GOT3 (cell line): ENCODE measurements at regions not wholly inside any gene's neighbourhood (a gene's known extent, or its start where the extent isn't known, plus 50 kb on each side); places are given as distances from the start of the nearest gene placed in this dataset.
"Not testable (repeated sequence)": the region's sequence is repeated elsewhere in the genome, so short reads cannot be mapped to it uniquely, and the experiment has no call there.

Source experiments
- DNase-seq: peaks from one replicate; lab custom pipeline; 2025; ENCODE audit warnings: mixed read lengths; lab: John Stamatoyannopoulos, UW

- DNase-seq = no peak
Observed at GRCh38 chr3:115252679-115253078, 105.6 kb upstream of the ZBTB20 start.

- DNase-seq = no peak
Observed at GRCh38 chr3:115254492-115255196, 107.6 kb upstream of the ZBTB20 start.

GRCh38 chr3:115255197-115255585, 108.1 kb upstream of the ZBTB20 start:
- no peak for DNase-seq

GRCh38 chr3:115270849-115271248, 123.8 kb upstream of the ZBTB20 start:
- DNase-seq = no peak

GRCh38 chr3:115272036-115272824, 125.1 kb upstream of the ZBTB20 start:
- no peak for DNase-seq

GRCh38 chr3:115275896-115276295, 128.8 kb upstream of the ZBTB20 start:
- DNase-seq = no peak

GRCh38 chr3:115279939-115280338, 132.9 kb upstream of the ZBTB20 start:
- no peak for DNase-seq

GRCh38 chr3:115280506-115280905, 133.4 kb upstream of the ZBTB20 start:
- no peak for DNase-seq

GRCh38 chr3:115281697-115282675, 134.9 kb upstream of the ZBTB20 start:
- no peak for DNase-seq

GRCh38 chr3:115284980-115285379, 137.9 kb upstream of the ZBTB20 start:
- no peak for DNase-seq

GRCh38 chr3:115286529-115287197, 139.6 kb upstream of the ZBTB20 start:
- no peak for DNase-seq

GRCh38 chr3:115287198-115287597, 140.1 kb upstream of the ZBTB20 start:
- DNase-seq = no peak

- no peak for DNase-seq
Observed at GRCh38 chr3:115292131-115292530, 145.0 kb upstream of the ZBTB20 start.

- no peak for DNase-seq
Observed at GRCh38 chr3:115292677-115293165, 145.6 kb upstream of the ZBTB20 start.

- DNase-seq = no peak
Observed at GRCh38 chr3:115293321-115293720, 146.2 kb upstream of the ZBTB20 start.

- no peak for DNase-seq
Observed at GRCh38 chr3:115301364-115301860, 154.3 kb upstream of the ZBTB20 start.

GRCh38 chr3:115317953-115318352, 170.9 kb upstream of the ZBTB20 start:
- DNase-seq = not testable (repeated sequence)

GRCh38 chr3:115321400-115321805, 174.3 kb upstream of the ZBTB20 start:
- no peak for DNase-seq

- DNase-seq = no peak
Observed at GRCh38 chr3:115322901-115323300, 175.8 kb upstream of the ZBTB20 start.

GRCh38 chr3:115323380-115323779, 176.3 kb upstream of the ZBTB20 start:
- no peak for DNase-seq

GRCh38 chr3:115324056-115324455, 177.0 kb upstream of the ZBTB20 start:
- DNase-seq = no peak
